ENCODE measurements at regions not wholly inside any gene's neighbourhood (a gene's known extent, or its start where the extent isn't known, plus 50 kb on each side); places are given as distances from the start of the nearest gene placed in this dataset.
A peak's percentile ranks its signal among the peaks of the same experiment; 100 is the strongest.

- Histone ChIP-seq H3K27me3 (ENCODE audit: insufficient read depth, low read length) (no peaks in the 10 kb centered on the region), H3K9me3 (ENCODE audit: low read length) (no peaks in the 10 kb centered on the region), H3K4me1 (ENCODE audit: insufficient read depth, low read length) (peaks cover 5% of the 10 kb centered on the region), H3K4me3 (ENCODE audit: low read length) (no peak overlapping the region), H2AFZ (ENCODE audit: low read depth, low read length) (no peak overlapping the region), H3K36me3 (ENCODE audit: insufficient read depth, low read length) (no peaks in the 10 kb centered on the region)
These were observed 299.1 kb downstream of the EPHA7 start for GRCh38 chr6:93120154-93120742.

- H3K36me3 ChIP-seq (ENCODE audit: insufficient read depth, low read length) = no peaks in the 10 kb centered on the region
- H3K4me1 ChIP-seq (ENCODE audit: insufficient read depth, low read length) = peaks cover 19% of the 10 kb centered on the region
- no peak overlapping the region for H2AFZ ChIP-seq (ENCODE audit: low read depth, low read length)
- H3K27me3 ChIP-seq (ENCODE audit: insufficient read depth, low read length) = no peaks in the 10 kb centered on the region
- H3K9me3 ChIP-seq (ENCODE audit: low read length) = no peaks in the 10 kb centered on the region
- no peak overlapping the region for H3K4me3 ChIP-seq (ENCODE audit: low read length)
These were observed 313.5 kb downstream of the EPHA7 start for GRCh38 chr6:93105907-93106306.

- H3K36me3 ChIP-seq (ENCODE audit: insufficient read depth, low read length) = no peaks in the 10 kb centered on the region
- H3K9me3 ChIP-seq (ENCODE audit: low read length) = no peaks in the 10 kb centered on the region
- no peaks in the 10 kb centered on the region for H3K27me3 ChIP-seq (ENCODE audit: insufficient read depth, low read length)
- H3K4me1 ChIP-seq (ENCODE audit: insufficient read depth, low read length) = peaks cover 19% of the 10 kb centered on the region
- no peak overlapping the region for H3K4me3 ChIP-seq (ENCODE audit: low read length)
- peak overlapping the region; percentile 40 for H2AFZ ChIP-seq (ENCODE audit: low read depth, low read length)
These were observed 314.3 kb downstream of the EPHA7 start for GRCh38 chr6:93105017-93105416.

GRCh38 chr6:93104195-93104817 lies 315.1 kb downstream of the EPHA7 start:
- H3K36me3 ChIP-seq (ENCODE audit: insufficient read depth, low read length) = no peaks in the 10 kb centered on the region
- peaks cover 19% of the 10 kb centered on the region for H3K4me1 ChIP-seq (ENCODE audit: insufficient read depth, low read length)
- H2AFZ ChIP-seq (ENCODE audit: low read depth, low read length) = peak overlapping the region; percentile 82
- H3K4me3 ChIP-seq (ENCODE audit: low read length) = no peak overlapping the region
- H3K27me3 ChIP-seq (ENCODE audit: insufficient read depth, low read length) = no peaks in the 10 kb centered on the region
- no peaks in the 10 kb centered on the region for H3K9me3 ChIP-seq (ENCODE audit: low read length)

- no peaks in the 10 kb centered on the region for H3K9me3 ChIP-seq (ENCODE audit: low read length)
- no peaks in the 10 kb centered on the region for H3K36me3 ChIP-seq (ENCODE audit: insufficient read depth, low read length)
- peak overlapping the region; percentile 51 for H2AFZ ChIP-seq (ENCODE audit: low read depth, low read length)
- H3K4me1 ChIP-seq (ENCODE audit: insufficient read depth, low read length) = peaks cover 29% of the 10 kb centered on the region
- no peaks in the 10 kb centered on the region for H3K27me3 ChIP-seq (ENCODE audit: insufficient read depth, low read length)
- H3K4me3 ChIP-seq (ENCODE audit: low read length) = no peak overlapping the region
These were observed 330.5 kb downstream of the EPHA7 start for GRCh38 chr6:93088621-93089501.

GRCh38 chr6:93087606-93088005 lies 331.8 kb downstream of the EPHA7 start:
- Histone ChIP-seq H2AFZ (ENCODE audit: low read depth, low read length) (no peak overlapping the region), H3K36me3 (ENCODE audit: insufficient read depth, low read length) (no peaks in the 10 kb centered on the region), H3K4me1 (ENCODE audit: insufficient read depth, low read length) (peaks cover 29% of the 10 kb centered on the region), H3K4me3 (ENCODE audit: low read length) (no peak overlapping the region), H3K27me3 (ENCODE audit: insufficient read depth, low read length) (no peaks in the 10 kb centered on the region), H3K9me3 (ENCODE audit: low read length) (no peaks in the 10 kb centered on the region)

GRCh38 chr6:93086351-93086750 lies 333.0 kb downstream of the EPHA7 start:
- no peaks in the 10 kb centered on the region for H3K27me3 ChIP-seq (ENCODE audit: insufficient read depth, low read length)
- H3K4me3 ChIP-seq (ENCODE audit: low read length) = no peak overlapping the region
- no peaks in the 10 kb centered on the region for H3K9me3 ChIP-seq (ENCODE audit: low read length)
- H3K36me3 ChIP-seq (ENCODE audit: insufficient read depth, low read length) = no peaks in the 10 kb centered on the region
- H3K4me1 ChIP-seq (ENCODE audit: insufficient read depth, low read length) = peaks cover 29% of the 10 kb centered on the region
- no peak overlapping the region for H2AFZ ChIP-seq (ENCODE audit: low read depth, low read length)

GRCh38 chr6:93083337-93084230 lies 335.8 kb downstream of the EPHA7 start:
- no peaks in the 10 kb centered on the region for H3K9me3 ChIP-seq (ENCODE audit: low read length)
- no peaks in the 10 kb centered on the region for H3K36me3 ChIP-seq (ENCODE audit: insufficient read depth, low read length)
- peaks cover 23% of the 10 kb centered on the region for H3K4me1 ChIP-seq (ENCODE audit: insufficient read depth, low read length)
- no peaks in the 10 kb centered on the region for H3K27me3 ChIP-seq (ENCODE audit: insufficient read depth, low read length)
- H2AFZ ChIP-seq (ENCODE audit: low read depth, low read length) = no peak overlapping the region
- no peak overlapping the region for H3K4me3 ChIP-seq (ENCODE audit: low read length)

GRCh38 chr6:93081901-93082300 lies 337.5 kb downstream of the EPHA7 start:
- no peaks in the 10 kb centered on the region for H3K36me3 ChIP-seq (ENCODE audit: insufficient read depth, low read length)
- H3K9me3 ChIP-seq (ENCODE audit: low read length) = no peaks in the 10 kb centered on the region
- no peak overlapping the region for H2AFZ ChIP-seq (ENCODE audit: low read depth, low read length)
- H3K27me3 ChIP-seq (ENCODE audit: insufficient read depth, low read length) = no peaks in the 10 kb centered on the region
- no peak overlapping the region for H3K4me3 ChIP-seq (ENCODE audit: low read length)
- peaks cover 20% of the 10 kb centered on the region for H3K4me1 ChIP-seq (ENCODE audit: insufficient read depth, low read length)

GRCh38 chr6:93079061-93079460 lies 340.3 kb downstream of the EPHA7 start:
- Histone ChIP-seq H3K36me3 (ENCODE audit: insufficient read depth, low read length) (no peaks in the 10 kb centered on the region), H3K4me1 (ENCODE audit: insufficient read depth, low read length) (no peaks in the 10 kb centered on the region), H3K9me3 (ENCODE audit: low read length) (no peaks in the 10 kb centered on the region), H2AFZ (ENCODE audit: low read depth, low read length) (no peak overlapping the region), H3K27me3 (ENCODE audit: insufficient read depth, low read length) (no peaks in the 10 kb centered on the region), H3K4me3 (ENCODE audit: low read length) (no peak overlapping the region)

GRCh38 chr6:93073811-93074210 lies 345.5 kb downstream of the EPHA7 start:
- Histone ChIP-seq H2AFZ (ENCODE audit: low read depth, low read length) (no peak overlapping the region), H3K36me3 (ENCODE audit: insufficient read depth, low read length) (no peaks in the 10 kb centered on the region), H3K4me1 (ENCODE audit: insufficient read depth, low read length) (no peaks in the 10 kb centered on the region), H3K27me3 (ENCODE audit: insufficient read depth, low read length) (no peaks in the 10 kb centered on the region), H3K4me3 (ENCODE audit: low read length) (no peak overlapping the region), H3K9me3 (ENCODE audit: low read length) (no peaks in the 10 kb centered on the region)

- no peaks in the 10 kb centered on the region for H3K36me3 ChIP-seq (ENCODE audit: insufficient read depth, low read length)
These were observed 349.5 kb downstream of the EPHA7 start for GRCh38 chr6:93069856-93070255.

More at GRCh38 chr6:93069856-93070255, 349.5 kb downstream of the EPHA7 start:
- H3K4me1 ChIP-seq (ENCODE audit: insufficient read depth, low read length) = no peaks in the 10 kb centered on the region
- no peak overlapping the region for H3K4me3 ChIP-seq (ENCODE audit: low read length)
- no peaks in the 10 kb centered on the region for H3K27me3 ChIP-seq (ENCODE audit: insufficient read depth, low read length)
- H2AFZ ChIP-seq (ENCODE audit: low read depth, low read length) = no peak overlapping the region
- H3K9me3 ChIP-seq (ENCODE audit: low read length) = no peaks in the 10 kb centered on the region

All from neuron (in vitro differentiated cells).